ENCODE measurements at regions not wholly inside any gene's neighbourhood (a gene's known extent, or its start where the extent isn't known, plus 50 kb on each side); places are given as distances from the start of the nearest gene placed in this dataset. TPM values are rescaled to one million over a fixed set of nuclear protein-coding genes. Genes with fewer than 3 reads are reported as not detected.

Small RNA genes lying in the stretch of these regions (small RNA-seq; reads per million reads assigned to genes)
- gene RN7SKP40 (ENCODE audit: insufficient read depth) = not detected
